Upper lobe of left lung (tissue), 6 donors: ENCODE measurements at regions not wholly inside any gene's neighbourhood (a gene's known extent, or its start where the extent isn't known, plus 50 kb on each side); places are given as distances from the start of the nearest gene placed in this dataset.

Source experiments
- ATAC-seq, 2 donors: fragments of 200-7000 bp; cut with Tn5 transposase; one replicate each; pipeline ENCODE4 v1.9.1; 2022; ENCODE audit warnings: mild to moderate bottlenecking in 2 of 2, moderate library complexity in 2 of 2; ENCODE audit not compliant: low FRiP score in 2 of 2
- DNase-seq, 2 donors: peaks; one replicate each; pipeline ENCODE4 v3.0.0-alpha.2; 2019 to 2020
- H3K27ac ChIP-seq, 4 donors: fragments of 200-600 bp; sonication (generic); one replicate each; pipeline ENCODE4 v1.5.1; 2016 to 2019
- H3K27me3 ChIP-seq, 4 donors: fragments of 200-600 bp; sonication (generic); one replicate each; pipeline ENCODE4 v1.5.1; 2017 to 2019
- H3K36me3 ChIP-seq, 4 donors: fragments of 200-600 bp; sonication (generic); one replicate each; pipeline ENCODE4 v1.5.1; 2016 to 2019
- H3K4me1 ChIP-seq, 4 donors: fragments of 200-600 bp; sonication (generic); one replicate each; pipeline ENCODE4 v1.5.1; 2018 to 2019
- H3K4me3 ChIP-seq, 4 donors: fragments of 200-600 bp; sonication (generic); one replicate each; pipeline ENCODE4 v1.5.1; 2017 to 2019; ENCODE audit warnings: mild to moderate bottlenecking in 2 of 4, moderate library complexity in 1 of 4
- H3K9me3 ChIP-seq, 4 donors: fragments of 200-600 bp; sonication (generic); one replicate each; pipeline ENCODE4 v1.5.1; 2018 to 2019
- EP300 ChIP-seq, 4 donors: sonication (generic); formaldehyde crosslinking; IDR thresholded peaks; one replicate each; pipeline ENCODE4 v1.5.1; 2017; ENCODE audit warnings: antibody characterized with exemption in 4 of 4, control low read depth in 2 of 4
- POLR2A ChIP-seq, 4 donors: fragments of 450-650 bp; IDR thresholded peaks; one replicate each; pipeline ENCODE4 v1.5.1; 2016 to 2017; ENCODE audit warnings: antibody characterized with exemption in 4 of 4, mild to moderate bottlenecking in 2 of 4
- POLR2AphosphoS5 ChIP-seq, 2 donors: sonication (generic); formaldehyde crosslinking; IDR thresholded peaks; one replicate each; pipeline ENCODE4 v1.5.1; 2017; ENCODE audit warnings: antibody characterized with exemption in 2 of 2
- WGBS, 2 donors: methylation state at CpG; one replicate each; pipeline ENCODE4 v1.1.5; 2017 to 2018; 5-methylcytosine and 5-hydroxymethylcytosine counted together
- TF ChIP-seq, protein P1 (sequence below), 6 experiments: fragments of 450-650 bp in 4 of 6; fragments of 200-600 bp in 2 of 6; sonication (generic) in 2 of 6; IDR thresholded peaks; one replicate each; pipeline ENCODE4 v1.5.1; 2016 to 2019; ENCODE audit warnings: antibody characterized with exemption in 6 of 6
- donor health status: DM: no; HTN: no; CAD: no; lungs with moderate emphysema.
- donor health status: DM: no; HTN: yes; CAD: no; lungs with severe emphysema.

- WGBS, 2 donors = 84 to 91% methylated on average over 3 to 6 of the region's 6 CpGs
- DNase-seq (no peak), ATAC-seq (no peak)
- no peaks in the 10 kb centered on the region for H3K27me3 ChIP-seq
- no peak overlapping the region for H3K4me3 ChIP-seq
- peaks cover 0 to 2% (median 0%) of the 10 kb centered on the region in 4 donors for H3K9me3 ChIP-seq
- no peak overlapping the region for H3K27ac ChIP-seq
- peaks cover 0 to under 1% (median 0%) of the 10 kb centered on the region in 4 donors for H3K4me1 ChIP-seq
- no peaks in the 10 kb centered on the region for H3K36me3 ChIP-seq
- TF ChIP-seq, protein P1, sequence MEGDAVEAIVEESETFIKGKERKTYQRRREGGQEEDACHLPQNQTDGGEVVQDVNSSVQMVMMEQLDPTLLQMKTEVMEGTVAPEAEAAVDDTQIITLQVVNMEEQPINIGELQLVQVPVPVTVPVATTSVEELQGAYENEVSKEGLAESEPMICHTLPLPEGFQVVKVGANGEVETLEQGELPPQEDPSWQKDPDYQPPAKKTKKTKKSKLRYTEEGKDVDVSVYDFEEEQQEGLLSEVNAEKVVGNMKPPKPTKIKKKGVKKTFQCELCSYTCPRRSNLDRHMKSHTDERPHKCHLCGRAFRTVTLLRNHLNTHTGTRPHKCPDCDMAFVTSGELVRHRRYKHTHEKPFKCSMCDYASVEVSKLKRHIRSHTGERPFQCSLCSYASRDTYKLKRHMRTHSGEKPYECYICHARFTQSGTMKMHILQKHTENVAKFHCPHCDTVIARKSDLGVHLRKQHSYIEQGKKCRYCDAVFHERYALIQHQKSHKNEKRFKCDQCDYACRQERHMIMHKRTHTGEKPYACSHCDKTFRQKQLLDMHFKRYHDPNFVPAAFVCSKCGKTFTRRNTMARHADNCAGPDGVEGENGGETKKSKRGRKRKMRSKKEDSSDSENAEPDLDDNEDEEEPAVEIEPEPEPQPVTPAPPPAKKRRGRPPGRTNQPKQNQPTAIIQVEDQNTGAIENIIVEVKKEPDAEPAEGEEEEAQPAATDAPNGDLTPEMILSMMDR (IDR thresholded peaks at IDR 0.05) = no peak
- TF ChIP-seq EP300 (IDR thresholded peaks at IDR 0.05) (no peak), POLR2AphosphoS5 (IDR thresholded peaks at IDR 0.05) (no peak), POLR2A (IDR thresholded peaks at IDR 0.05) (no peak)
Measured at GRCh38 chr19:27752530-27753184, 1460.3 kb downstream of the UQCRFS1 start.

DNA sequence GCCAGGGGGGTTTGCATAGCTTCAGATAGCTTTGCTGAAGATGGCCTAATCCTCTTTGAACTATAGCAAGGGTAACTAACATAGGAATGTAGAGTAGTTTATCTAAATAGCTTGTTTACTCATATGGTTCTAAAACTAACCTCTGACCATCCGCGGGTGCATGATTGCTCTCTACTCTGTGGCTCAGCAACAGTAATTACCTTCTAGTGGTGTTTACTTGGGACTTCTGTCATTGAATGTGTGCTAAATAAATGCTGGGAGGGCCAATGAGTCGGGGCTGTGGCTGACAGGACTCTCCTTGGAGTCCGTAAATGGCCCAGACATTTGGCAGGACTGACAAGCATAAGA lies 1461.9 kb downstream of the UQCRFS1 start:
- TF ChIP-seq POLR2A (IDR thresholded peaks at IDR 0.05) (no peak), POLR2AphosphoS5 (IDR thresholded peaks at IDR 0.05) (no peak), EP300 (IDR thresholded peaks at IDR 0.05) (no peak)
- TF ChIP-seq, protein P1 (IDR thresholded peaks at IDR 0.05) = no peak
- WGBS, 2 donors = 81 to 87% methylated on average over 3 to 4 of the region's 4 CpGs
- Histone ChIP-seq H3K9me3 (peaks cover 0 to 2% (median 0%) of the 10 kb centered on the region in 4 donors), H3K36me3 (no peaks in the 10 kb centered on the region), H3K27ac (no peak overlapping the region), H3K4me1 (peaks cover 0 to 13% (median 0%) of the 10 kb centered on the region in 4 donors), H3K27me3 (no peaks in the 10 kb centered on the region), H3K4me3 (no peak overlapping the region)
- DNase-seq = no peak
- no peak for ATAC-seq

DNA sequence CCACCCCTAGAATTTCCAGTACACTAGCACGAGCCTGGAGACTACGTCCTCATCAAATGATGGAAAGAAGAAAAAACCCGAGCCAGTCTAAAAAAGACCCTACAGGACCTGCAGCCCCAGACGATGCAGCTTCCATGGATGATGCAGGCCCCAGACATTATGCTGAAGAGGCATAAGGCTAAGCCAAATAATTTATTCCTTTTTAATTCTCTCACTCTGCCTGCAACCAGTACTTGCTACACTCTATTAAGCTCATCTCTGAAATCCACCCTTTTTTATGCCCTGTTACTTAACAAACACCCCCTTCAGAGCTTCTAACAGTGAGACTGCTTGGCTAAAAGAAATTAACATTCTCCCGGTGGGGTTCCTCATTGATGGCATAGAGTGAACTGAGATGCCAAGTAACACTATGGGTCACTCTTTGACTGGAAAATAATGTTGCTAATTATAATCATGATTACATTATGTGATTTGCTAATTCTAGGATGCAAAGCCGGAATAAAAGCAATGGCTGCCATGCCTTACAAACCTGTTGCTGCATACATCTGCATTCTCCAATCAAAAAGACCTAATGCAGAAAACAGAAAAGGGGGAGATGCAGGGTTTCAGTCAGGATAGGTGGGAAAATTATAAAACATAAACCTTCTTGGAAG lies 1462.4 kb downstream of the UQCRFS1 start:
- Histone ChIP-seq H3K27ac (no peak overlapping the region), H3K4me1 (peaks cover 0 to 13% (median 0%) of the 10 kb centered on the region in 4 donors), H3K9me3 (peaks cover 0 to 2% (median 0%) of the 10 kb centered on the region in 4 donors), H3K27me3 (no peaks in the 10 kb centered on the region), H3K4me3 (no peak overlapping the region), H3K36me3 (no peaks in the 10 kb centered on the region)
- TF ChIP-seq EP300 (IDR thresholded peaks at IDR 0.05) (no peak), POLR2AphosphoS5 (IDR thresholded peaks at IDR 0.05) (no peak), POLR2A (IDR thresholded peaks at IDR 0.05) (no peak)
- TF ChIP-seq, protein P1 (IDR thresholded peaks at IDR 0.05) = no peak
- WGBS, 2 donors = 84 to 87% methylated on average over 6 of the region's 6 CpGs
- no peak for ATAC-seq
- no peak for DNase-seq

DNA sequence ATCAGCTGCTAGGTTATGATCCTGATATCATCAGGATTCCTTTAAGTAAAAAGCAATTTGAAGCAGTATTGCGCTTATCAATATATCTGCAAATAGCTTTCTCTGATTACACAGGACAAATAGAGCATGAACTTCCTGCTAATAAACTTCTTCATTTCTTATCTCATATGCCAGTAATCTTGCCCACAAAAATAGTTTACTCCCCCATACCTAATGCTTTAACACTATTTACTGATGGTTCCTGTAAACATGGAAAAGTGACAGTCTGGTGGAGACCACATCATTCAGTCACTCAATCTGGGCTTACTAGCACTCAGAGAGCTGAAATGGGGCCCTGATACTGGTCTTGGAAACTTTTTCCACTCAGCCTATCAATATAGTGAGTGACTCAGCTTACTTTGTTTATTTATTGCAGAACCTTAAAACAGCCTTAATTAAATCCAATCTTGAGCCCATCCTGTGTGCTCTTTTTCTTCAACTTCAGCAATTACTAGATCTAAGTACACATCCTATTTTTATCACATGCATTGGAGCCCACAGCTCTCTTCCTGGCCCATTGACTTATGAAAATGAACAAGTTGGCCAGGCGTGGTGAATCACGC lies 1464.3 kb downstream of the UQCRFS1 start:
- H3K27me3 ChIP-seq = no peaks in the 10 kb centered on the region
- ATAC-seq (no peak), DNase-seq (no peak)
- H3K36me3 ChIP-seq = no peaks in the 10 kb centered on the region
- 96 to 97% methylated on average over 3 of the region's 3 CpGs for WGBS, 2 donors
- H3K4me1 ChIP-seq = peaks cover 0 to 13% (median 0%) of the 10 kb centered on the region in 4 donors
- TF ChIP-seq POLR2A (IDR thresholded peaks at IDR 0.05) (no peak), POLR2AphosphoS5 (IDR thresholded peaks at IDR 0.05) (no peak), EP300 (IDR thresholded peaks at IDR 0.05) (no peak)
- TF ChIP-seq, protein P1 (IDR thresholded peaks at IDR 0.05) = no peak
- no peak overlapping the region for H3K27ac ChIP-seq
- peaks cover 0 to 2% (median 0%) of the 10 kb centered on the region in 4 donors for H3K9me3 ChIP-seq
- H3K4me3 ChIP-seq = no peak overlapping the region
